ENCODE measurements at regions not wholly inside any gene's neighbourhood (a gene's known extent, or its start where the extent isn't known, plus 50 kb on each side); places are given as distances from the start of the nearest gene placed in this dataset.

GRCh38 chr6:15779726-15780125, 116.9 kb upstream of the DTNBP1 start:
- TF ChIP-seq CTCF (IDR thresholded peaks at IDR 0.05; ENCODE audit: insufficient read depth, low read length, severe bottlenecking), result no peak

GRCh38 chr6:15776458-15776980, 113.7 kb upstream of the DTNBP1 start:
- TF ChIP-seq CTCF (IDR thresholded peaks at IDR 0.05; ENCODE audit: insufficient read depth, low read length, severe bottlenecking), result no peak
- no peak for DNase-seq (ENCODE audit: low read depth)
- H3K27me3 ChIP-seq (ENCODE audit: control insufficient read depth, insufficient read depth, low read length), result peaks cover 2% of the 10 kb centered on the region

More at GRCh38 chr6:15779726-15780125, 116.9 kb upstream of the DTNBP1 start:
- DNase-seq (ENCODE audit: low read depth) (no peak), FAIRE-seq (no peak)
- no peaks in the 10 kb centered on the region for H3K27me3 ChIP-seq (ENCODE audit: control insufficient read depth, insufficient read depth, low read length)
- H3K4me3 ChIP-seq (ENCODE audit: low read depth, low read length), result no peak overlapping the region
- no peaks in the 10 kb centered on the region for H3K36me3 ChIP-seq (ENCODE audit: control insufficient read depth, insufficient read depth, low read length)

GRCh38 chr6:15775741-15776140, 112.9 kb upstream of the DTNBP1 start:
- FAIRE-seq (no peak), DNase-seq (ENCODE audit: low read depth) (no peak)
- Histone ChIP-seq H3K4me3 (ENCODE audit: low read depth, low read length) (no peak overlapping the region), H3K36me3 (ENCODE audit: control insufficient read depth, insufficient read depth, low read length) (no peaks in the 10 kb centered on the region), H3K27me3 (ENCODE audit: control insufficient read depth, insufficient read depth, low read length) (peaks cover 2% of the 10 kb centered on the region)
- no peak for TF ChIP-seq CTCF (IDR thresholded peaks at IDR 0.05; ENCODE audit: insufficient read depth, low read length, severe bottlenecking)

More at GRCh38 chr6:15776458-15776980, 113.7 kb upstream of the DTNBP1 start:
- FAIRE-seq, result no peak
- no peak overlapping the region for H3K4me3 ChIP-seq (ENCODE audit: low read depth, low read length)
- H3K36me3 ChIP-seq (ENCODE audit: control insufficient read depth, insufficient read depth, low read length), result no peaks in the 10 kb centered on the region

GRCh38 chr6:15775076-15775634, 112.3 kb upstream of the DTNBP1 start:
- H3K27me3 ChIP-seq (ENCODE audit: control insufficient read depth, insufficient read depth, low read length), result peaks cover 2% of the 10 kb centered on the region
- DNase-seq (ENCODE audit: low read depth) (no peak), FAIRE-seq (peak; percentile 94)
- H3K4me3 ChIP-seq (ENCODE audit: low read depth, low read length), result no peak overlapping the region
- no peak for TF ChIP-seq CTCF (IDR thresholded peaks at IDR 0.05; ENCODE audit: insufficient read depth, low read length, severe bottlenecking)
- no peaks in the 10 kb centered on the region for H3K36me3 ChIP-seq (ENCODE audit: control insufficient read depth, insufficient read depth, low read length)

GRCh38 chr6:15773806-15774410, 111.1 kb upstream of the DTNBP1 start:
- Histone ChIP-seq H3K4me3 (ENCODE audit: low read depth, low read length) (no peak overlapping the region), H3K36me3 (ENCODE audit: control insufficient read depth, insufficient read depth, low read length) (no peaks in the 10 kb centered on the region), H3K27me3 (ENCODE audit: control insufficient read depth, insufficient read depth, low read length) (peaks cover 2% of the 10 kb centered on the region)
- no peak for TF ChIP-seq CTCF (IDR thresholded peaks at IDR 0.05; ENCODE audit: insufficient read depth, low read length, severe bottlenecking)
- DNase-seq (ENCODE audit: low read depth), result no peak
- no peak for FAIRE-seq

Data from bronchial epithelial cell (primary cell).